ENCODE measurements at regions not wholly inside any gene's neighbourhood (a gene's known extent, or its start where the extent isn't known, plus 50 kb on each side); places are given as distances from the start of the nearest gene placed in this dataset.
A peak's percentile ranks its signal among the peaks of the same experiment; 100 is the strongest.

- DNase-seq (ENCODE audit: low read depth), result peak; percentile 70
- TF ChIP-seq CTCF (IDR thresholded peaks at IDR 0.05; ENCODE audit: insufficient read depth, low read depth, low read length, missing control alignments), result no peak
- no peak overlapping the region for H3K4me3 ChIP-seq (ENCODE audit: low read length)
Measured at GRCh38 chr2:6545336-6545735, 320.4 kb downstream of the CMPK2 start.

GRCh38 chr2:6545795-6546194, 319.9 kb downstream of the CMPK2 start:
- H3K4me3 ChIP-seq (ENCODE audit: low read length), result no peak overlapping the region
- no peak for TF ChIP-seq CTCF (IDR thresholded peaks at IDR 0.05; ENCODE audit: insufficient read depth, low read depth, low read length, missing control alignments)
- peak; percentile 85 for DNase-seq (ENCODE audit: low read depth)

GRCh38 chr2:6554466-6554865, 311.2 kb downstream of the CMPK2 start:
- no peak overlapping the region for H3K4me3 ChIP-seq (ENCODE audit: low read length)
- no peak for DNase-seq (ENCODE audit: low read depth)
- TF ChIP-seq CTCF (IDR thresholded peaks at IDR 0.05; ENCODE audit: insufficient read depth, low read depth, low read length, missing control alignments), result no peak

GRCh38 chr2:6556755-6557154, 309.0 kb downstream of the CMPK2 start:
- H3K4me3 ChIP-seq (ENCODE audit: low read length), result no peak overlapping the region
- peak; percentile 88 for DNase-seq (ENCODE audit: low read depth)
- TF ChIP-seq CTCF (IDR thresholded peaks at IDR 0.05; ENCODE audit: insufficient read depth, low read depth, low read length, missing control alignments), result no peak

GRCh38 chr2:6557737-6558136, 308.0 kb downstream of the CMPK2 start:
- peak; percentile 4 for DNase-seq (ENCODE audit: low read depth)
- no peak overlapping the region for H3K4me3 ChIP-seq (ENCODE audit: low read length)
- TF ChIP-seq CTCF (IDR thresholded peaks at IDR 0.05; ENCODE audit: insufficient read depth, low read depth, low read length, missing control alignments), result no peak

- DNase-seq (ENCODE audit: low read depth), result no peak
- H3K4me3 ChIP-seq (ENCODE audit: low read length), result no peak overlapping the region
- TF ChIP-seq CTCF (IDR thresholded peaks at IDR 0.05; ENCODE audit: insufficient read depth, low read depth, low read length, missing control alignments), result no peak
Measured at GRCh38 chr2:6562771-6563170, 302.9 kb downstream of the CMPK2 start.

- DNase-seq (ENCODE audit: low read depth), result no peak
- TF ChIP-seq CTCF (IDR thresholded peaks at IDR 0.05; ENCODE audit: insufficient read depth, low read depth, low read length, missing control alignments), result no peak
Measured at GRCh38 chr2:6564326-6564725, 301.4 kb downstream of the CMPK2 start.

More at GRCh38 chr2:6564326-6564725, 301.4 kb downstream of the CMPK2 start:
- no peak overlapping the region for H3K4me3 ChIP-seq (ENCODE audit: low read length)
